HepG2 (cell line): ENCODE measurements at regions not wholly inside any gene's neighbourhood (a gene's known extent, or its start where the extent isn't known, plus 50 kb on each side); places are given as distances from the start of the nearest gene placed in this dataset.

ENCODE experiments used
- ELF3 ChIP-seq: IDR thresholded peaks from 2 replicates; pipeline ENCODE4 v1.6.1; 2016; ENCODE audit warnings: missing genetic modification reagents, missing compliant biosample characterization
- NR2F6 ChIP-seq, 2 experiments: IDR thresholded peaks; 2 replicates each; pipeline ENCODE4 v1.6.1; 2016; ENCODE audit warnings: antibody characterized with exemption in 1 of 2, mild to moderate bottlenecking in 1 of 2
- PAWR ChIP-seq: sonication (generic); formaldehyde crosslinking; IDR thresholded peaks from 2 replicates; pipeline ENCODE4 v1.4.0; 2020; ENCODE audit warnings: missing genetic modification reagents, mild to moderate bottlenecking, borderline replicate concordance
- SMAD1 ChIP-seq: sonication (generic); formaldehyde crosslinking; IDR thresholded peaks from 2 replicates; pipeline ENCODE4 v1.4.0; 2020; ENCODE audit warnings: missing genetic modification reagents, low read depth, mild to moderate bottlenecking, borderline replicate concordance
- ZFP36L2 ChIP-seq: sonication (generic); formaldehyde crosslinking; IDR thresholded peaks from 2 replicates; pipeline ENCODE4 v1.4.0; 2020; ENCODE audit warnings: missing genetic modification reagents
- ZNF101 ChIP-seq: sonication (generic); formaldehyde crosslinking; IDR thresholded peaks from 2 replicates; pipeline ENCODE4 v1.4.0; 2020; ENCODE audit warnings: mild to moderate bottlenecking, low read depth, missing genetic modification reagents, borderline replicate concordance
- ZNF337 ChIP-seq: sonication (generic); formaldehyde crosslinking; IDR thresholded peaks from 2 replicates; pipeline ENCODE4 v1.5.1; 2020; ENCODE audit warnings: missing genetic modification reagents, low read depth, mild to moderate bottlenecking, borderline replicate concordance
- ZNF468 ChIP-seq: sonication (generic); formaldehyde crosslinking; IDR thresholded peaks from 2 replicates; pipeline ENCODE4 v1.8.0; 2022; ENCODE audit warnings: mild to moderate bottlenecking, moderate library complexity, missing genetic modification reagents
- ZNF713 ChIP-seq: sonication (generic); formaldehyde crosslinking; IDR thresholded peaks from 2 replicates; pipeline ENCODE4 v1.4.0; 2020; ENCODE audit warnings: mild to moderate bottlenecking, missing genetic modification reagents
- TF ChIP-seq, protein P1 (sequence below): sonication (generic); formaldehyde crosslinking; IDR thresholded peaks from 2 replicates; pipeline ENCODE4 v1.4.0; 2020; ENCODE audit warnings: low read depth, missing genetic modification reagents
- TF ChIP-seq, protein P2 (sequence below): sonication (generic); formaldehyde crosslinking; IDR thresholded peaks from 2 replicates; pipeline ENCODE4 v1.8.1; 2023; ENCODE audit warnings: mild to moderate bottlenecking, missing genetic modification reagents, borderline replicate concordance
- TF ChIP-seq, protein P3 (sequence below): sonication (generic); formaldehyde crosslinking; IDR thresholded peaks from 2 replicates; pipeline ENCODE4 v1.8.0; 2022; ENCODE audit warnings: low read depth, missing genetic modification reagents

DNA sequence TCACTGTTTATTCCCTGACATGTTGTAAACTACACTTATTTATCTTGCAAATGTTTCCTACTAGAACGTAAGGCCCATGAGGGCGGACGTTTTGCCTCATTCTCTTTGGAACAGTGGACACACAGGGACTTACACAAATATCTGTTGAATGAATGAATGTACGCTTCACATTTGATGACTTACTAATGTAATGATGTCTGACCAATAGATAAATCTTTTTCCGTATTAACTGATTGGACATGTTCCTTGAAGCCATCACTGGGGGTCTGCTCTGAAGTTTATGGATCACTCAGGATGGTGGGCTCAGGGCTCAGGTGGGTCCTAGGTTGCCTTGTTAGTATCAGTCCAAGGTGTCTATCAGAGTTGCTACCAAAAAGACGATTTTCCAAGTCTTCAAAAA, 763.2 kb upstream of the TPTE start (continued):
- TF ChIP-seq, protein P1, sequence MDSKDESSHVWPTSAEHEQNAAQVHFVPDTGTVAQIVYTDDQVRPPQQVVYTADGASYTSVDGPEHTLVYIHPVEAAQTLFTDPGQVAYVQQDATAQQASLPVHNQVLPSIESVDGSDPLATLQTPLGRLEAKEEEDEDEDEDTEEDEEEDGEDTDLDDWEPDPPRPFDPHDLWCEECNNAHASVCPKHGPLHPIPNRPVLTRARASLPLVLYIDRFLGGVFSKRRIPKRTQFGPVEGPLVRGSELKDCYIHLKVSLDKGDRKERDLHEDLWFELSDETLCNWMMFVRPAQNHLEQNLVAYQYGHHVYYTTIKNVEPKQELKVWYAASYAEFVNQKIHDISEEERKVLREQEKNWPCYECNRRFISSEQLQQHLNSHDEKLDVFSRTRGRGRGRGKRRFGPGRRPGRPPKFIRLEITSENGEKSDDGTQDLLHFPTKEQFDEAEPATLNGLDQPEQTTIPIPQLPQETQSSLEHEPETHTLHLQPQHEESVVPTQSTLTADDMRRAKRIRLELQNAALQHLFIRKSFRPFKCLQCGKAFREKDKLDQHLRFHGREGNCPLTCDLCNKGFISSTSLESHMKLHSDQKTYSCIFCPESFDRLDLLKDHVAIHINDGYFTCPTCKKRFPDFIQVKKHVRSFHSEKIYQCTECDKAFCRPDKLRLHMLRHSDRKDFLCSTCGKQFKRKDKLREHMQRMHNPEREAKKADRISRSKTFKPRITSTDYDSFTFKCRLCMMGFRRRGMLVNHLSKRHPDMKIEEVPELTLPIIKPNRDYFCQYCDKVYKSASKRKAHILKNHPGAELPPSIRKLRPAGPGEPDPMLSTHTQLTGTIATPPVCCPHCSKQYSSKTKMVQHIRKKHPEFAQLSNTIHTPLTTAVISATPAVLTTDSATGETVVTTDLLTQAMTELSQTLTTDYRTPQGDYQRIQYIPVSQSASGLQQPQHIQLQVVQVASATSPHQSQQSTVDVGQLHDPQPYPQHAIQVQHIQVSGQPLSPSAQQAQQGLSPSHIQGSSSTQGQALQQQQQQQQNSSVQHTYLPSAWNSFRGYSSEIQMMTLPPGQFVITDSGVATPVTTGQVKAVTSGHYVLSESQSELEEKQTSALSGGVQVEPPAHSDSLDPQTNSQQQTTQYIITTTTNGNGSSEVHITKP (CRISPR knock-in tag): no peak
- TF ChIP-seq ZNF713 (no peak), ZFP36L2 (no peak), ZNF101 (CRISPR knock-in tag) (no peak), ELF3 (no peak), SMAD1 (CRISPR knock-in tag) (no peak), ZNF468 (no peak), PAWR (no peak), ZNF337 (CRISPR knock-in tag) (no peak), NR2F6 (IDR thresholded peaks at IDR 0.05) (no peak), NR2F6 (CRISPR knock-in tag; IDR thresholded peaks at IDR 0.05) (no peak)
- TF ChIP-seq, protein P2, sequence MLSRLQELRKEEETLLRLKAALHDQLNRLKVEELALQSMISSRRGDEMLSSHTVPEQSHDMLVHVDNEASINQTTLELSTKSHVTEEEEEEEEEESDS (CRISPR knock-in tag): no peak
- TF ChIP-seq, protein P3, sequence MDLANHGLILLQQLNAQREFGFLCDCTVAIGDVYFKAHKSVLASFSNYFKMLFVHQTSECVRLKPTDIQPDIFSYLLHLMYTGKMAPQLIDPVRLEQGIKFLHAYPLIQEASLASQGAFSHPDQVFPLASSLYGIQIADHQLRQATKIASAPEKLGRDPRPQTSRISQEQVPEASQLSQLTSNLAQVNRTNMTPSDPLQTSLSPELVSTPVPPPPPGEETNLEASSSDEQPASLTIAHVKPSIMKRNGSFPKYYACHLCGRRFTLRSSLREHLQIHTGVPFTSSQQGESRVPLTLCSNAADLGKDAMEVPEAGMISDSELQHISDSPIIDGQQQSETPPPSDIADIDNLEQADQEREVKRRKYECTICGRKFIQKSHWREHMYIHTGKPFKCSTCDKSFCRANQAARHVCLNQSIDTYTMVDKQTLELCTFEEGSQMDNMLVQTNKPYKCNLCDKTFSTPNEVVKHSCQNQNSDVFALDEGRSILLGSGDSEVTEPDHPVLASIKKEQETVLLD (CRISPR knock-in tag): no peak
